ENCODE measurements at regions not wholly inside any gene's neighbourhood (a gene's known extent, or its start where the extent isn't known, plus 50 kb on each side); places are given as distances from the start of the nearest gene placed in this dataset.
A peak's percentile ranks its signal among the peaks of the same experiment; 100 is the strongest.

DNA sequence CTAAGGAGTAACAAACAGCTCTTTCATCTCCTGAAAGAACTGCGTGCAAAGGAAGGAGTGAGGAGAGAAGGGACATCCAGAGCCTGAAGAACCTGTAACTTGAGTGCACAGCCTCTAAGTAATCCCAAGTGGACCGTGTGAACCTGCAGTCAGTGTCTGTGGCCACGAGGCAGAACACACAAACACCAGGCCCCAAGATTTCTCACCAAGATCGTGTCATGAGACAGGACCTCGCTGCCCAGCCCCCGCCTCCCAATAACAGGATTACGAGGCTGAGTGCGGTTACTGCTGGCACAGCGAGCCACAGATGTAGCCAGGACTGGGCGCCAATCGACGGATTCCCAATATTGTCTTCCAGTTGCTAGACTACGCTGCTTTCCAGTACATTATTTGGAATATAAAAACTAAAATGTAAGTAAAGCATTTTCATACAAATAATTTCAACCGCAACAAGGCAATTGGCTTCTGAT is 101.3 kb upstream of the SLC25A33 start:
- DNase-seq = no peak
- peaks cover 7% of the 10 kb centered on the region for H3K27me3 Mint-ChIP-seq (ENCODE audit: unreplicated experiment)
- H3K4me1 Mint-ChIP-seq (ENCODE audit: low read depth, unreplicated experiment) = peaks cover 31% of the 10 kb centered on the region
- peak overlapping the region; percentile 36 for H3K27ac Mint-ChIP-seq (ENCODE audit: unreplicated experiment)
- no peaks in the 10 kb centered on the region for H3K36me3 Mint-ChIP-seq (ENCODE audit: unreplicated experiment)
- H3K4me3 Mint-ChIP-seq (ENCODE audit: unreplicated experiment) = peak overlapping the region; percentile 50
- TF ChIP-seq, protein P1, sequence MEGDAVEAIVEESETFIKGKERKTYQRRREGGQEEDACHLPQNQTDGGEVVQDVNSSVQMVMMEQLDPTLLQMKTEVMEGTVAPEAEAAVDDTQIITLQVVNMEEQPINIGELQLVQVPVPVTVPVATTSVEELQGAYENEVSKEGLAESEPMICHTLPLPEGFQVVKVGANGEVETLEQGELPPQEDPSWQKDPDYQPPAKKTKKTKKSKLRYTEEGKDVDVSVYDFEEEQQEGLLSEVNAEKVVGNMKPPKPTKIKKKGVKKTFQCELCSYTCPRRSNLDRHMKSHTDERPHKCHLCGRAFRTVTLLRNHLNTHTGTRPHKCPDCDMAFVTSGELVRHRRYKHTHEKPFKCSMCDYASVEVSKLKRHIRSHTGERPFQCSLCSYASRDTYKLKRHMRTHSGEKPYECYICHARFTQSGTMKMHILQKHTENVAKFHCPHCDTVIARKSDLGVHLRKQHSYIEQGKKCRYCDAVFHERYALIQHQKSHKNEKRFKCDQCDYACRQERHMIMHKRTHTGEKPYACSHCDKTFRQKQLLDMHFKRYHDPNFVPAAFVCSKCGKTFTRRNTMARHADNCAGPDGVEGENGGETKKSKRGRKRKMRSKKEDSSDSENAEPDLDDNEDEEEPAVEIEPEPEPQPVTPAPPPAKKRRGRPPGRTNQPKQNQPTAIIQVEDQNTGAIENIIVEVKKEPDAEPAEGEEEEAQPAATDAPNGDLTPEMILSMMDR (IDR thresholded peaks at IDR 0.05; ENCODE audit: partially characterized antibody, unreplicated experiment) = no peak
- H3K9me3 Mint-ChIP-seq (ENCODE audit: unreplicated experiment) = peaks cover under 1% of the 10 kb centered on the region

DNA sequence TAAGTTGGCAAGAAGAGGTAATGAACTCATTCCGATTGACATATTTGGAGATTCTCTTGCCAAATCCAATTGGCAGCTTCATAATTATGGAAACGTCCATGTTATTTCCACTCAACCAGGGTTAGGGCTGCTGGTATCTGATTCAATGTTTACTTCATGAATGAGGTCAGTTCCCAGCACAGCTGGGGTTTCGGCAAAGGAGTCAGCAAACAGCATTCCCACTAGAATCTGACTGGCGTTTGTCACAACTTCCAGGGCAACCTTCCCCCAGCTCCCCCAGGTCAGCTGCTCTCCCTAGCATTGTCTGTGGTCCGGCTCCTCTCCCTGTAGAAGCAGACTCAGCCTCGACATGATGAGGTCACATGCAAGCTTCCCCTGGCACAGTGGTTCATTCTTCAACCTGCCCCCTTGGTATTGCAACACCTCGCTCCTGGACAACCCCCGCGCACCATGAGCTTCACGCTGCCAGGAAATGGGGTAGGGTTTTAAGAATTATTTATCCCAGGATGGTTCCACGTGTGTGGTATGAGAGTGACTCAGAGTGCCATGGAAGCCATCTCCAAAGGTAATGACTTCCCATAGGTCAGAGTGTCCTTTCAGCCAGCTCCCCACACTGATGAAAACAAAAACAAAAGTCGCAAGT is 100.7 kb upstream of the SLC25A33 start:
- DNase-seq = no peak
- peaks cover 3% of the 10 kb centered on the region for H3K9me3 Mint-ChIP-seq (ENCODE audit: unreplicated experiment)
- H3K27me3 Mint-ChIP-seq (ENCODE audit: unreplicated experiment) = peaks cover 10% of the 10 kb centered on the region
- TF ChIP-seq, protein P1 (IDR thresholded peaks at IDR 0.05; ENCODE audit: partially characterized antibody, unreplicated experiment) = no peak
- no peak overlapping the region for H3K27ac Mint-ChIP-seq (ENCODE audit: unreplicated experiment)
- H3K4me1 Mint-ChIP-seq (ENCODE audit: low read depth, unreplicated experiment) = peaks cover 32% of the 10 kb centered on the region
- H3K4me3 Mint-ChIP-seq (ENCODE audit: unreplicated experiment) = no peak overlapping the region
- no peaks in the 10 kb centered on the region for H3K36me3 Mint-ChIP-seq (ENCODE audit: unreplicated experiment)

DNA sequence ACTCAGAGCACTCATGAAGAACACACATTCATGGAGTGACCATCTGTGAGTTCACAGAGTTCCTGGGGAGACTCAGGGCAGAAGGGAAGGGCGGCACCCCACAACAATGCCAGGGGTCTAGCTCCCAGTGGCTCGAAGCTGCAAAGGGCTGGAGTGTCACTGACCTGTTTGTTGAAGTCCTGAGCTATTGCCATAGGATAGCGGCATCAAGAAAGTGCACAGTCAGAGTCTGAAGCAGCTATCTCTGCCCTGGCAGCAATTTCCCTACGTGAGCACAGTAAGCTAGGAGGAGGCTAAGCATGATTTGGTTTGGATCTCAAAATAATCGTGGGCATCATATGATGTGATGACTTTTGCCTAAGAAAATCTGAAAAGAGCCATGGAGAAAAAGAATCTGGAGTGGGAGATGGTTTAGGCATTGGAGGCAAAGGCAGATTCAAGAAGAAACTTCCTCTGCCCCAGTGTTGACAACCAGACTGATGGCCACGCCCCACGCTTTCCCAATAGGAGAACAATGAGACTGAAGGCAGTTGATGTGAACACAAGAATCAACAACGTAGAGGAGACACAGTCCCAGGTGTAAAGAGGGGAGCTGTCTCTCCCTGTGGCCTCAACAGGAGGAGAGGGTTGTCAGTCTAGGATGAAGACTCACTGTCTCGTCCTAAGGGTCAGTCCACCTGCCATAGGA is 100.0 kb upstream of the SLC25A33 start:
- H3K4me1 Mint-ChIP-seq (ENCODE audit: low read depth, unreplicated experiment) = peaks cover 37% of the 10 kb centered on the region
- H3K27me3 Mint-ChIP-seq (ENCODE audit: unreplicated experiment) = peaks cover 13% of the 10 kb centered on the region
- H3K36me3 Mint-ChIP-seq (ENCODE audit: unreplicated experiment) = no peaks in the 10 kb centered on the region
- peaks cover 4% of the 10 kb centered on the region for H3K9me3 Mint-ChIP-seq (ENCODE audit: unreplicated experiment)
- DNase-seq = no peak
- H3K27ac Mint-ChIP-seq (ENCODE audit: unreplicated experiment) = no peak overlapping the region
- TF ChIP-seq, protein P1 (IDR thresholded peaks at IDR 0.05; ENCODE audit: partially characterized antibody, unreplicated experiment) = no peak
- no peak overlapping the region for H3K4me3 Mint-ChIP-seq (ENCODE audit: unreplicated experiment)

DNA sequence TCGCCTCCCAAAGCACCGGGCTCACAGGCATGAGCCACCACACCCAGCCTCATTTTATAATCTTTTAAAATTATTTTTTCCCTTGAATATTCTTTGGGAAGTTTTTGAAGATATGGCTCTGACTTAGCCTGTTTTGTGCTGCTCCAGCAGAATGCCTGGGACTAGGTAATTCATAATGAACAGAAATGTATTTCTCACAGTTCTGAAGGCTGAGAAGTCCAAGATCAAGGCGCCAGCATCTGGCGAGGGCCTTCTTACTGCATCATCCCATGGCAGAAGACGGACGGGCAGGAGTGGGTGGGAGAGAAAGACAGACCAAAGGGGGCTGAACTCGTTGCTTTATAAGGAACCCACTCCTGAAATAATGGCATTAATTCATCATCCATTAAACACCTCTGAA is 99.0 kb upstream of the SLC25A33 start:
- Mint-ChIP-seq H3K4me1 (ENCODE audit: low read depth, unreplicated experiment) (peaks cover 40% of the 10 kb centered on the region), H3K27me3 (ENCODE audit: unreplicated experiment) (peaks cover 15% of the 10 kb centered on the region), H3K36me3 (ENCODE audit: unreplicated experiment) (no peaks in the 10 kb centered on the region), H3K27ac (ENCODE audit: unreplicated experiment) (no peak overlapping the region), H3K9me3 (ENCODE audit: unreplicated experiment) (peaks cover 9% of the 10 kb centered on the region), H3K4me3 (ENCODE audit: unreplicated experiment) (no peak overlapping the region)
- DNase-seq = no peak
- TF ChIP-seq, protein P1 (IDR thresholded peaks at IDR 0.05; ENCODE audit: partially characterized antibody, unreplicated experiment) = no peak

DNA sequence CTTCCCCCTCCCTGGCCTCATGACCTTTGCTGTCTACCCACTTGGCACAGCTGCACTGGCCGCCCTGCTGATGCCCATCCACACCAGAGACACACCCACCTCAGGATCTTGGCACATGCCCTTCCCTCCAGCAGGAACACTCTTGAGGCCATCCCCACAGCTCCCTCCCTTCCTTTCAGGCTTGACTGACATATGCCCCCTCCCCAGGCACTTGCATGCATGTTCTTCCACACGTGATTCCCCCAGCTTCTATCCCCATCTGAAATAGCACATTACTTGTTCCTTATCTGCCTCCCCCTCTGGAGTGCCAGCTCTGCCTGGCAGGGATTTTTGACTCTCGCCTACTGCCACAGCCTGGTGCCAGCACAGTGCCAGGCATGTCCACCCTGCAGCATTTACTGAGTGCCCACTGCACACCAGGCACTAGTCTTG is 98.5 kb upstream of the SLC25A33 start:
- peaks cover 40% of the 10 kb centered on the region for H3K4me1 Mint-ChIP-seq (ENCODE audit: low read depth, unreplicated experiment)
- H3K9me3 Mint-ChIP-seq (ENCODE audit: unreplicated experiment) = peaks cover 9% of the 10 kb centered on the region
- DNase-seq = no peak
- TF ChIP-seq, protein P1 (IDR thresholded peaks at IDR 0.05; ENCODE audit: partially characterized antibody, unreplicated experiment) = no peak
- H3K4me3 Mint-ChIP-seq (ENCODE audit: unreplicated experiment) = no peak overlapping the region
- H3K36me3 Mint-ChIP-seq (ENCODE audit: unreplicated experiment) = no peaks in the 10 kb centered on the region
- H3K27ac Mint-ChIP-seq (ENCODE audit: unreplicated experiment) = no peak overlapping the region
- H3K27me3 Mint-ChIP-seq (ENCODE audit: unreplicated experiment) = peaks cover 15% of the 10 kb centered on the region
